Inferior parietal cortex (tissue), 1 donor: ENCODE measurements at regions not wholly inside any gene's neighbourhood (a gene's known extent, or its start where the extent isn't known, plus 50 kb on each side); places are given as distances from the start of the nearest gene placed in this dataset.

ENCODE experiments used
- DNase-seq: peaks from one replicate; pipeline ENCODE4 v3.0.0-alpha.2; 2016; ENCODE audit errors: extremely low spot score

DNA sequence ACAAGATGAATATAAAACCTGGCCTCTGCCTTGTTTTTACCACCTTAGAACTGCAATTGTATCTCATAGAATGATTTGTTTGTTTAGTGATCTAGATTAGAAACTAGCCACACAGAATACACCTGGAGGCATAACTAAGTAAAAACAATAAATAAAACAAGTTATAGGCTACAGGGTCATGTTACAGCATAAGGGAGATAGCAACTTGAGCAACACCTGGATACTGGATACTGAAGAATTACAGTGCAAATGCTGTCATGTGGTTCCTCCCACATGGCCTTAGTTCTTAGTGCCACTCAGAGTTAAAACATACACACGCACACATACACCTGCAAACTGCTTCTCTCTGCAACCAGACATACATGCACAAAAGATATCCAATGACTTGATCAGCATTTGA is 563.4 kb upstream of the DPPA4 start:
- no peak for DNase-seq

DNA sequence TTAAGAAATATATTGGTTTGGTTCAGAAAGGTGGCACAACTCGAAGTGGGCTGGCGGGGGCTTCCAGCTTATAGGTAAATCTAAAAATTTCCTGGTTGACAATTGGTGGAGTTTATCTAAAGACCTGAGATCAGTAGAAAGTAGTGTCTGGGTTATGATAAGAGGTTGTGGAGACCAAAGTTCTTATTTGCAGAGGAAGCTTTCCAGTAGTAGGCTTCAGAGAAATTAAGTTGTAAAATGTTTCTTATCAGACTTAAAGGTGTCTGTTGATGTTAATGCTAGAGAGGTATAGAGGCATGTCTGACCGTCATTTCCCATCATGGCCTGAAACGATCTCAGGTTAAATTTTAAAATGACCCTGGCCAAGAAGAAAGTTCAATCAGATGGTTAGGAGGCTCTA is 565.2 kb upstream of the DPPA4 start:
- DNase-seq: no peak

DNA sequence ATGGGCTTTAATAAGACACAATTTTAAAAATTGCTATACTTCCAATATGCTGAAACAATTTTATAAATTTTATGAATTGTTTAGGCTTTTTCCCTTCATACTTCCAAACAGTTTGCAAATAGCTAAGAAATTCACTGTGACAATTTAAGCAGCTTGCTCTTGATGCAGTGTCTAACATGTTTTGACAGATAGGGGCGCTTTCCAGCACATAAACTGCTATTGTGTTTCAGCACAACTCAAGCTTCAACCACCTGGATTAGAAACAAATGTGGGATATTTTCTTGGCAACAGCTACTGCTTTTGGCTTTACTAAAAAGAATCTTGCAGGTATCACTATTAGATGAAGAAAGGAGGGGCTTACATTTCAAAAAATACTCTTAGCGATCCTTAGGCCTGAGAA is 565.8 kb upstream of the DPPA4 start:
- no peak for DNase-seq

DNA sequence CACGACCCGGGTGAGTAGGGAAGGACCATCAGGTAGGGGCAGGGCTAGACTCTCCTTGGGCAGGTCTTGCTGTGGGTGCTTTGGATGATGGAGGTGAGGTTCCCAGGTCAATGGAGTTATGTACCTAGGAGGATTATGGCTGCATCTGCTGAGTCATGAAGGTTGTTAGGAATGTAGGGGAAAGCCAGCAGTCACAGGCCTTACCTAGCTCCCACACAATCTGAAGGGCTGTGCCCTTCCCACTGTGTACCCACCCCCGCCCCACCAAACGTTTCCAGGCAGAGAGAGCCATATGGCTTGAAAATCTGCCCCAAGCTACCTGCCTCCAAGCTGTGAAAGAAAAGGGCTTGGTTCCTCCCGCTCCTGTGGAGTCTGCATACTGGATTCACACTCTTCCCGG is 573.4 kb upstream of the DPPA4 start:
- no peak for DNase-seq

DNA sequence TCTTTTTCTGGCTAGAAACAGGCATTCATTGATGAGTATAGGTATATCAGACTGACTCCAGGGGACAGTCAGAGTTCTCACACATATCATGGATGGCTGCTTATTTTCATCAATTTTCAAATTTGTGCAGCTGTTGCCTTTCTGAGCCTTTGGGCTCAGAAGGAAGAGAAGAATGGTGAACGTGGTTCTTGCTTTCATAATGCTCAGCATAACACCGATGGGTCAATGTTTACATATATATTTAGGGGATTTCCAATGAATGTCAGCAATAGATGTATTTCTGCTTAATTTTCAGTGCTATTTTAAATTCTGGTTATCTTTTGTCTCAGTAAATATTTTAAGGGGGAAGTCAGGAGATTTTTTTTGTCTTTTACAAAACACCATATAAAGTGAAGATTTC is 581.4 kb upstream of the DPPA4 start:
- DNase-seq: no peak

DNA sequence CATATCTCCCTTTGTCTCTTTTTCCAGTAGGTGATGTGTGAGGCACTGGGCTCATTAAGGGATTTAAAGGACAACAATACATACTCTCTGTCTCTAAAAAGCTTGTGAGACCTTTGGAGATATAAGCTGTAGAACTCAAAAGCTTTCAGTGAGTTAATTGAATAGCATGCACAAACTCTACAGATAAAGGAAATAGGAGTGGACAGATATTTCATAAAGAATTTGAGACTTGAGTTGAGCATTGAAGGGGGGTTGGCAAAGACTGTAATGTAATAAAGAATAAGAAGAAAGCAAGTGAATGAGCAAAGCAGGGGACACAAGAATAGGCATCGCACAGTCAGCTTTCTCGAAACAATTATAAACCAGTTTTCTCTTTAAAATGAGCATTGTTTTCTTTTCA is 583.4 kb upstream of the DPPA4 start:
- no peak for DNase-seq

DNA sequence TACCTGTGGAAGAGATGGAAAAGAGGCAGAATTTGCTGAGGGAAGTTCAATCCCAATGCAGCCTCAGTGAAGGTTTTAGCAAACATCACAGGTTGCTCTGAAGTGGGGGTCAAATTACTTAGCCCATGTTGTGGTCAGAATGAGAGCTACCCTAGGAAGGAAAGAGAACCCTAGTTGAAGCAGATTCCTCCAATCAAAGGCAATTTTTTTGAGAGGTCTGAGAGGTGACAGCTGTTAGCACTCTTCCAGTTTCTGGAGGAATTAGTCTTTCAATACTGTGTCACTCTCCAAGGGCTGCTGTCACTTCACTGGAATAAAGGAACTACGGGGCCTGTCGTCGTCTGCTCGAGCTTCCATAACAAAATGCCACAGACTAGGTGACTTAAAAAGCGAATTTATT is 584.2 kb upstream of the DPPA4 start:
- DNase-seq: no peak

DNA sequence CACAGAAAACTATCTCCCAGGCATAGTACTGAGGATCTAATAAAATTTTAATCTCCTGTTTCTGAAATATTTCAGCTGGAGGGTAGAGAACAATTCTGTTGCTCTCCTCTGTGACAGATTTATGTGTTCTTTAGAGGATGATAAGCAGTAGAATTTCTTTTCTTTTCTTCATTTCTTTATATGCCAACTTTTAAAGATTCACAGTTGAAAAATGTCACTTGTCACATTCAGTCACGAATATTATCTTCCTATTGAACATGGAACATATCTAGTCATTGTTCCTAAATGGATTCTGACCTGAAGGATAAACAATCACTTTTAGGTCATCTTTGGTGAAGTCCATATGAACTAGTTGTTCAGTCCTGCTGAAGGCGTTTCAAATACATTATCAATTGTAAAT is 585.5 kb upstream of the DPPA4 start:
- DNase-seq: no peak

DNA sequence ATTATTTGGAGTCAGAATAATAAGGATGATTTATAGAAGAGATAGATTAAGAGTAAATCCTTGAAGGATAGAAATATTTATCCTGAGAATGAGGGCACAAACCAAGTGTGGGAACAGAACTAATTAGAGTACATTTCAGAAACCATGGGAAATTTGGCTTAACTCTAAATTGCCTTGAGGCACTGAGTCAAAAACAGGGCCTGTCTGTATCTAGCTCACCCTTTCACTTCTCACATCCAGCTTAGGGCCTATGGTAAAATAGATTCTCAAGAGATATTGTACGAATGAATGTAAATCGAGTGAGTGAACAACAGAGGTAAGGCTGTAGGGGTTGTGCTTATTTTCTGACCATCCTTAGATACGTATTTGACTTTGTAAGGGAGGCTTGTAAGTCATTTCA is 586.1 kb upstream of the DPPA4 start:
- DNase-seq: no peak

DNA sequence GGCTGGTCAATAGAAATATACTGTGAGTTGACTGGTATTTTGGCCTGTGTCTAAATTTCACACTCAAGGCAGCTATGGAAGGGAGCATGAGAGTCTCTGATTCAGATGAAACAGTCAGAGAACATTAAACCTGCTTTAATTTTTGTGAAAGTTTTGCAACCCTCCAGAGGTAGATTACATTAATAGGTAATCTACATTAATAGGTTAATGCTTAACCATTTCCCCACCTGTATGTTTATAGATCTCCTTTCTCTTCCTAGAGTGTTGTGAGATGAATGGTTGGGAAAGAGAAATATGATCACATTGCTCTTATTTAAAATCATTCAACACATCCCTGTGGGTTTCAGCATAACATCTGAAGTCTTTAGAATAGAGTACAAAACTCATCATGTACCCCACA is 586.9 kb upstream of the DPPA4 start:
- no peak for DNase-seq

DNA sequence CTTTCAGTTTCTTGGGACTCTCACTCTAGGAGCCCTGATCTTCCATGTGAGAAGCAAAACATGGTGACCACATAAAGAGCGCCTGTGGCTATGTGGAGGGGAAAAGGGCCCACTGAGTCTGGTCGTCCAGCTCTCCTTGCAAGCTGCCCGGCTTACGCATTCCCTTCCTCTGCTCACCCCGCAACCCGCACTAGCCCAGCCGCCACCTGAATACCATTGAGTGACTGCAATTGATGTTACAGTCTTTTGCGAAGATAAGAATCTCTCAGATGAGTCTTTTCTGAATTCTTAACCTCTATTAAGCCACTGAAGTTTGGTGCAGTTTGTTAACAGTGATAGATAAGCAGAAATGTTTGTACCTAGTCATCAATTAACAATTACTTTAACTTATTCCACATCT is 589.0 kb upstream of the DPPA4 start:
- DNase-seq: no peak

DNA sequence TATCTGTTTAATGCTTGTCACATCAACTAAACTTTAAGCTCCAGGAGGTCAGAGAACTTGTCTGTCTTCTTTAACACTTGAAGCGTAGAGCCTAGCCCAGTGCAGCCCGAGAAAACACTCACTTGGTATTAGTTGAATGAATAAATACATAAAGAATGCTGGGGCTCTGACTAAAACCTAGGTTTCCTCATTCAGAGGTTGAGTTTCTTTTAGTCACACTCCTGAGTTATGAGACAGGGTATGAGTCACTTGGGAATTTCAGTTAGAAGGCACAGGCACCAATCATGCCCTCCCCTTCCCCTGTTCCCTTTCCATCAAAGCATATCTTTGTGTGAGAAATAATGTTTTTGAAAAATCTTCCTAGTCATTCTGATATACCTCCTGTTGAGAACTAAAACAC is 589.8 kb upstream of the DPPA4 start:
- no peak for DNase-seq

DNA sequence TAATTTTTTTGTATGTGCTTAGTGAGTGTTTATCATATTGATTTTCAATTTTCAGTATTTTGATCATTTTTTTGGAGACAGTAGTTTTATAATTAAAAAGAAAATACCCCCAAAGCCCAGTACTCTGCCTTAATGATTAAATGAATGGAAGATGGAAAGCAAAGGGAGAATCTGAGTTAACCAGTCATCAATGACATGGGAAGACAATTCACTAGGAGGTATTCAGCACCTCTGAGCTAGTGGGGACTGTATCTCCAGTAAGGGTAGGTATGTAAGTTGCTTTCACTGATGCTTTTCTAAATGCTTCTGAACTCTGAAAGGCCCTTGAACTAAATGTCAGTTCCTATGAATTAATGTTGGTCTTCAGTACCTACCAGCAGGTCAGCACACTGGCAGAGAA is 590.4 kb upstream of the DPPA4 start:
- DNase-seq: no peak

DNA sequence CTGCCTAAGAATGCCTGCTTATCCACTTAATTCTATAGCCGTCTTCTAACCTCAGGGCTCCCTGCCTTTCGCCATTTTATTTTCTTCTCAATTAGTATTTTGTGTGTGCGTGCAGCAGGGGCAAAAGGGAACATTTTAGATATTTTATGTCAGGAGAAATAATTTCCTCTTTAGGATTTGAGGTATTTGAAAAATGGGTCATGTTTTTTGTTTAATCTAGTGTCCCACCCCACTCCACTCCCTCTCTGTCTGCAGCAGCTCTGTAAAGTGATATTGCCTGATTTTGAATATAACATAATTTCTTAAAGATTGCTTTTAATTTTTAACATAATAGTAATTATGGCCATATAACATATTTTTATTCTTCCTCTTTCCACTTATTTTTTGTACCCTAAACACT is 593.2 kb upstream of the DPPA4 start:
- DNase-seq: no peak

DNA sequence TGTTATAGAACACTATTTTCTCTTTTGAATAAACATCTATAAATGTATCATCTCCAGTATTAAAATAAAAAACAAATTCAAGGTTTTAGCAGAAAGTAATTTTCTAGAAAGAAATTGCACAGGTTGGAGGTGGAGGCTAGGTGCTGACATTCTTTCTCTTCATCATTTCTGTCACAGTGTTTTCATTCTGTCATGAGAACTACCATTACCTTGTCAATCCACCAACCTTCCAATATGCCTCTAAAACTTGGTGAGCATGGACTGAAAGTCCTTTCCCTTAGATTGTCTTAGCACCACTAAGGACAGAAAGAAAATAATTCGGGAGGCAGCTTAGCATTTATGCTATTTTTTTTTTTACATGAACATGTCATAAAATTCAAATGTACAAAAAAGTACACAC is 596.2 kb upstream of the DPPA4 start:
- DNase-seq: no peak

DNA sequence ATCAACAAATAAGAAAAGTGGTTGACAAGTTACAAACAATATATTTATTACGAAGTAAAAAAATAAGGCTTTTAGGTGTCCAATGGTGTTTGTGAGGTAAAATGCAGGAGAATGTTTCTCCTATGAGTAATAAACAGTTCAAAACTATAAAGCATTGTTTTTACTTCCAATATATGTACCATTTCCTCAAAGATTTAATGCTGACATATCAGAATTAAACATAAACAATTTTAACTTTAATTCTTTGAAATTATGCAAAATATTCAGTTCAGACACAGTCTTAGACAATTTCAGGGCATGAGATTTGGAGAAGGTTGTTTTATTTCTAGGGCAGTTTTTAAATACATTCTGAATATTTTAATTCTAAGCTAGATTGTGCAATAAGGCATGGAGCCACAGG is 602.5 kb upstream of the DPPA4 start:
- DNase-seq: no peak

DNA sequence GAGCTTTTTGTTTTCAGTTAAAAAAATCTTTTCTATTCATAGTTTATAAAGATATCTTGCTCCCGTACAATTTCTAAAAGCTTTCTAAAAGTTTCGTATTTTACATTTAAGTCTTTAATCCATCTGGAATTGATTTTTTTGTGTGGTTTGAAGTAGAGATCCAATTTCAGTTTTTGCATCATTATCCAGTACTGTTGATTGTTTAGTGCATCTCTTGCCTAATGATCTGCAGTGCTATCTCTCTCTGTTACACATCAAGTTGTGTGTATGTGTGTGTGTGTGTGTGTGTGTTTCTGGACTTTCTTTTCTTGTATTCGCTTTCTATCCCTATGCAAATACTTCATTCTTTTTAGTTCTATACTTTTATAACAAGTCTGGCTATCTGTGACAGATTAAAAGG is 605.8 kb upstream of the DPPA4 start:
- DNase-seq: no peak

DNA sequence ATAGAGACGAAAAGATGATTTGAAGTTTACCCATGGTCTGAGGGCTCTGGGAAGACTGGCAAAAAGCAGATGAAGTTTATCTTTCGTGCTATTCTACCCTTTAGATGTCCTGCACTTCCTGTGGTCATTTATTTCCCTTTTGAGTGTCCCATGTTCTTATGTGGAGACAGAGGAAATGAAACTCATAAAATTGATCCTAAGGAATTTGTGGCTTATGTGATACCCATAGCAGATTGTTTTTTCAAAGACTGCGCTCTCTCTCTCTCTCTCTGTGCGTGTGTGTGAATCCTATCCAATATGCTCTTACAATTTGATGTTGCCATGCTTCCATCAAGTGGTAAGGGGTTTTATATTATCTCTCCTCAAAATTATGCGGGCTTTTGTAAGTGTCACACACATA is 607.5 kb upstream of the DPPA4 start:
- DNase-seq: no peak

DNA sequence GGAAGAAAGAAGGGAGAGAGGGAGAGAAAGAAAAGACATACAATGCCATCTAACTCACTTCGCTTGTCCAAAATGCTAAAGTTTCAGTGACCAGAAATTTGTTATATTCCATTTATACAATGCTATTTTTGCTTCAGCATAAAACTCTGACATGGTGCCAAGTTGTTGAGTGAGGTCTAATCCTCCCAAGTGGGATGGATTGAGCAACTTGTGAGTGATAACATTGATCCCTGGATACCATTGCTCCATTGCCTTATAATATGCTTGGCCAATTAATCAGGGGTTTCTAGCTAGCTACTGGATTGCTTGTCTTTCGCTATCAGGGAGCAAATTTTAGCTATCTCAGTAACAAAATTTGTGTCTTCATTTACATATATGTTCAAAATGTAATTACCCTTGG is 615.6 kb upstream of the DPPA4 start:
- no peak for DNase-seq

DNA sequence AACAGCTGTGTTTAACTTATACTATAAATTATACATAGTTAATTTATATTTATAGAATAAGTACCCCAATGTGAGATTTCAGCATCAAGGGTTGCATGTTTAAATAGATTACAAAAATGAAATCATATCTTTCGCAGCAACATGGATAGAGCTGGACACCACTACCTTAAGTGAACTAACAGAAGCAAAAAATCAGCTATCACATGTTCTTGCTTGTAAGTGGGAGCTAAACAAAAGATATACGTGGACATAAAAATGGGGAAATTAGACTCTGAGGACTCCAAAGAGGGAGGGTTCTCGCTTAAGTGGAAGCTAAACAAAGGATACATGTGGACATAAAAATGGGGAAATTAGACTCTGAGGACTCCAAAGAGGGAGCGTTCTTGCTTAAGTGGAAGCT is 626.5 kb upstream of the DPPA4 start:
- DNase-seq: no peak

DNA sequence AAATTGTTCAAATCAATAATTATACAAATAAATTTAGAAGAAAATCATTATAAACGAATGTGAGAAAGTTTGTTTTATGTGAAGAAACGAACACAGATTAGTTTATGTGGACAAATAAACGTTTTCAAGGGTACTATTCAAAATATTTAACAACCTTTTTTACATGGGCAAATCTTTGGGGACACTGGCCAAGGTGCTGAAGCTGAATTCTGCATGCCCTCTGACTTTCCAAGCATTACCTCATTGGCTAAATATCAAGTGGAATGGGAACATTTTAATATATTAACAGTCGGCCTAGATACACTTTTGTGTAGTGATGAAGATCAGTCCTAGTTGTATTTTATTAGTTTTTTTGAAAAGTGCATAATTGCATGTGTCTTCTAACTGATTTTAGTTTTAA is 636.4 kb upstream of the DPPA4 start:
- no peak for DNase-seq

DNA sequence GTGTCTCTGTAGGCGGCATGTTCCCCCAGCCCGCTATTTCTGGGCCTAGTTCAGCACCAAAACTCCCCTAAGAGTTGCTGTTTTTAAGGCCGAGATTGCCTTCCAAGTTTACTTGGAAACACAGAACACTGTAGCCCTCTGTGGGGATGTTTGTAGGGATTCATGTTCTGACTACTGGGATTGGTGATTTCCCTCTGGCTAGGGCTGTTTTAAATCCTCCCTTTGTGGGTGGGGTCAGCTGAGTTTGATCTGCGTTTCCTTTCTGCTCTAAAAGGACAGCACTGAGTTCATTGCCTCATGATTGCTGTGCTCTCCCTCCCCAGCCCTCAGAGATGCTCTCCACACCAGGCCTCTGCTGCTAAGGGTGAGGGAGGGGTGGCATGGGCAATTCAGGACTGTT is 640.6 kb upstream of the DPPA4 start:
- DNase-seq: no peak

DNA sequence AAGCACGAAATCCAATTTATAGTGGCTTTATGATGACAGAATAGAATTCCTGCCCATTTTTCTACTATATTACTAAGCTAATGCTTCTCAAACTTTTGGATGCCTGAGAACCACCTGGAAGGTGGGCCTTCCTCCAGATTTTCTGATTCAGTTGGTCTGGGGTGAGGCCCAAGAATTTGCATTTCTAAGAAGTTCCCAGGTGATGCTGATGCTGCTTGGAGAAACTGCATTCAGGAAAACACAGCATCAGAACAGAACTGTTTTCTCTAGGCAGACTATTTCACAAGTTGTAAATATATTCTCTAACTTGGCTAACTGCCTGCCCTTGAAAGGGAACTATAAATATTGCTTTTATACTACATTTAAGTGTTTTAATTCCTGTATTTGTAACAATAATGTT is 644.9 kb upstream of the DPPA4 start:
- no peak for DNase-seq

DNA sequence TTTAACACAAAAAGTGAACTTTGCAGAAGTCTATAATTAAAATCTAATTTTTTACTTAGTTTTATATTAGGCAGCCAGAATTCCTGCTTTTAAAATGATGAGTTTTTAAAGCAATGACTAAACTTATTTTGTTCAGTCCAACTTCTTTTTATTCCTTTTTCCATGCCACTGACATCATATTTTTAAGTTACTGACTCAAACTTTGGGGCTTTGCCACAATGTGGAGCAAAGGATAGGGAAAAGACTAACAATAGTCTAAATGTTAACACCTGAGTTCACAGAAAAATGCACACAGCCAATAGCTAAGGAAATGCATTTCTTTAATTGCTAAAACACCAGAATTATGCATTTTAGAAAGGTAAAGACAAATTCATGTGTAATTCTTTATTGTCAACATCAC is 647.6 kb upstream of the DPPA4 start:
- DNase-seq: no peak

DNA sequence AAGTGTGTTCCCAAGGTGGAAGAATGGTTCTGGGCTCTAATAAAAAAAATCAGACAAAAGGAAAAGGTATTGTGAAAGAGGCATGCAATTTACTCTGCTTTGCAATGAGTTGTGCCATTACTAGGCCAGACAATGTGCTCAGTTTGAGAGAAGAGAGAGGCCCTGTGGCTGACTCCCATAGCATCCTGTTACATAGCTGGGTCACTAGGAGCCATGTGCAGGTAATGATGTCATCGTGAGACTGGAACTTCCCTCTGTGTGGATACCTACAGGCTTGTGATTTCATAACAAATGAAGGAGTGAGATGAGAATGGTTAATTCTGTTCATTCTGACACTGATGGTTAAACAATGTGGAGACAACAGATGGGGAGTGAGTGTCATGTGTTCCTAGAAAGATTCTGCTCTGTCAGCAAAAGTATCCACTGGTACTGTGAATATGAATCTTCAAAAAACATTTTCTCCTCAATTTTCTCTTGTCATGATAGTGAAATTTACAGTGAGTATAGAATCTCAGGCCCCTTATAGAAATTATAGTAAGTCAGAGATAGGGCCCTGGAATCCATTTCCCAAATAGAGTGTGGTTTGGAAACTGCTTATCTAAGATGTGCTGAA is 648.7 kb upstream of the DPPA4 start:
- DNase-seq: no peak
